ENCODE measurements at regions not wholly inside any gene's neighbourhood (a gene's known extent, or its start where the extent isn't known, plus 50 kb on each side); places are given as distances from the start of the nearest gene placed in this dataset.

- TF ChIP-seq GATA3 (IDR thresholded peaks at IDR 0.05; ENCODE audit: low read depth, low read length) (no peak), GATA2 (IDR thresholded peaks at IDR 0.05; ENCODE audit: low read depth, low read length) (no peak)
Measured at GRCh38 chr21:25466470-25466869, 140.8 kb downstream of the MRPL39 start.
